ENCODE measurements at regions not wholly inside any gene's neighbourhood (a gene's known extent, or its start where the extent isn't known, plus 50 kb on each side); places are given as distances from the start of the nearest gene placed in this dataset.

DNA sequence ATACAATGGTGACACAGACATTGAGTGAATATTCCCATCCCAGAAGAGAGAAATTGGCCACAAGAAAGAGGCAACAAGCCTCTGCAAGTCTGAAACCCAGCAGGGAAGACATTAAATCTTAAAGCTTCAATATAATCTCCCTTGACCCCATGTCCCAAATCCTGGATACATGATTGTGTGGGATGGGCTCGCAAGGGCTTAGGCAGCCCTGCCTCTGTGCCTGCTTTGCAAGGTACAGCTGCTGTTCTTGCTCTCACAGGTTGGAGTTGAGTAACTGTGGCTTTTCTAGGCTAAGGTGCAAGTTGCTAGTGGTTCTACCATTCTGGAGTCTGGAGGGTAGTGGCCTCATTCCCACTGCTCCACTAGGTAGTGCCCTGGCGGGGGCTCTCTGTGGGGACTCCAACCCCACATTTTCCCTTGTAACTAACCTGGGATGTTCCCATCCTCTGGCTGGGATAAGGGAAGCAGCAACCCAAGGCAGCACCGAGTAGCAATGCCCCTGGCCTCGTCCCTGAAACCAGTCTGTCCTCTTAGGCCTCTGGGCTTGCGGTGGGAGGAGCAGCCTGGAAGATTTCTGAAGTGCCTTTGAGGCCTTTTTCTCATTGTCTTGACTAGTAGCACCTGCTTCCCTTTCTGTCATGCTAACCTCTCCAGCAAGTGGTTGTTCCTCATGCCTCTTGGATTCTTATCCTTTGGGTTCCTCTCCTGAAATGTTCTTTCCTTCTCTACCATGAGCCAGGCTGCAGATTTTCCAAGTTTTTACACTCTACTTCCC is 90.0 kb downstream of the FAM174B start:
- no peak for DNase-seq (ENCODE audit: low read depth in 3 of 3, low spot score in 1 of 3)

DNA sequence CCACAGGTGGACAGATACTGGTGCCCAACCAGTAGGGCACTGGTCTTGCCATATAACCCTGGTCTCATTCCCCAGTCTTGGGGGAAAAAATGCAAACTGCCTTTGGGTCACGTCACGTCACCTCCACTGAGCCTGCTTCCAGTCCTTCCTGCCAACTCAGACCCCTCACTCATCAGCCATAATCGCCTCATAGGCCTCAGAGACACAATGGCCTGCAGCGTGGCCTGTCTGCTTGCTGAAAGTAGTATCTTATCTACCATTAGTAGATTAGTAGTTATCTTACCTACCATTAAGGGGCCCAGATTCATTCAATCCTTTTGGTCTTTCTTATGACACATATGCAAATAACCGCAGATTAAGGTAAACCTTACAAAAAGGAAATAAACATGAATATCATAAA is 93.8 kb downstream of the FAM174B start:
- DNase-seq (ENCODE audit: low read depth in 3 of 3, low spot score in 1 of 3): no peak

DNA sequence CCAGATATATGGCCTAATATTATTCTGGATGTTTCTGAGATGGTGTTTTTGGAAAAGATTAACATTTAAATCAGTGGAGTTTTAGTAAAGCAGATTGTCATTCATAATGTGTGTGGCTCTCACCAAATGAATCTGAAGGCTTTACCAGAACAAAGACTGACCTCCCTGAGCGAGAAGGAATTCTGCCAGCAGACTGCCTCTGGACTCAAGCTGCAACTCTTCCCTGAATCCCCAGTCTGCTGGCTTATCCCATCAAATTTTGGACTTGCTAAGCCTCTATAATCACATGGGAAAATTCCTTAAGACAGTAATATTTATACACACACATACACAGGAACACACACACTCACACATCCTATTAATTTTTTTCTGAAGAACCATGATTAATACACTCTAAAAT is 102.3 kb downstream of the FAM174B start:
- no peak for DNase-seq (ENCODE audit: low read depth in 3 of 3, low spot score in 1 of 3)

DNA sequence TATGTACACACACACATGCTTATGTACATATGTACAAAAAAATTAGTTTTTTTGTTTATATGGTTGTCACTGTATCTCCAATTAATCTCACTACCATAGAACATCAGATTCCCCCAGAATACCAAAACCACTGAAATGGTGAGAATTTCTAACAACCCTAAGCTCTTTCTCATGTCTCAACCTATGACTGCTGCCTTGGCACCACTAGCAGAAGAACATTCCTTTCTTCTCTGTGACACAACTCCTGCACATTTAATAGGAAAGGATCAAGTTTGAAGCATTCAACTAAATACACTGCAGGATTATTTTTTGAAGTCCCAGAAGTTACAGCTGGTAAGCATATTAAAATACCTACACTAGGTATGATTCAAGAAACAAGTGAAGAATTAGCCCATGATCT is 109.6 kb downstream of the FAM174B start:
- no peak for DNase-seq (ENCODE audit: low read depth in 3 of 3, low spot score in 1 of 3)

DNA sequence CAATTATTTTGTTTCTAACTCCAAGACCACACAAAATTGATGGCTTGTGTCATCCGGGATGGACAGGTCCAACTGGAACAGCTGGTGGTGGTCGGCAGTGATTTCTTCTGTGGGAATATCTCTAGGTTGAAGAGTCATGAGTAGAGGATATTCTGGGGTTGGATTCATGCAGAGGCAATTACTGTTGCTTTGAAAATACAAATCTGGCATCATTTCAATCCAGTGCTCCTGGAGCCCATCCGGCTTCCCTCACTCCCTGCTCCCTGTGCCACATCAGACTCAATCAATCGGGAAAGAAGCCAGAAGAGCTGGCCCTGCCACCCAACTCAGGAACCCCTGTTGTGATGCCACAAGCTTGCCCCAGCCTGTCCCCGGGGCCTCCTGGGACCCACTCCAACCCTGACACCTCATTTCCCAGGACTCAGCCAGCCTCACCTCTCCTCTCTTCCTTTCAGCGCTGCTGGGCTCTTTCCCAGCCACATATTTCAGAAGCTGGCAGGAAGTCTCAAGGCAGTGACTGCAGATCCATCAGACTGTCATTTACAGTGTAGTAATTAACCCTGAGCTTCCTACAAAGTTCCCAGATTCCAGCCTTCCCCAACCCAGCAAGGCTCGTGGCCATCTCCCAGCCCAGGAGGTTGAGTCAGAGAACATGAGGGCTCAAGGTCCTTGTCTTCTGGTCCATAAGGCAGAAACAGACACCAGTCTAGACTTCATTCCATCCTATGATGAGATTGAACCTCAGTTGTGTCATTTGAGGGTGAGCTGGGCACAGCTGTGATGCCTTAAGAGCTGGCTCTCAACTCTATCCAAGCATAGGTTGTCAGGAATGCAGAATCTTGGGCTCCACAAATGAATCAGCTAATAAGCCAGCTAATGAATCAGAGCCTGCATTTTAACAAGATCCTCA is 114.0 kb downstream of the FAM174B start:
- no peak for DNase-seq (ENCODE audit: low read depth in 3 of 3, low spot score in 1 of 3)

DNA sequence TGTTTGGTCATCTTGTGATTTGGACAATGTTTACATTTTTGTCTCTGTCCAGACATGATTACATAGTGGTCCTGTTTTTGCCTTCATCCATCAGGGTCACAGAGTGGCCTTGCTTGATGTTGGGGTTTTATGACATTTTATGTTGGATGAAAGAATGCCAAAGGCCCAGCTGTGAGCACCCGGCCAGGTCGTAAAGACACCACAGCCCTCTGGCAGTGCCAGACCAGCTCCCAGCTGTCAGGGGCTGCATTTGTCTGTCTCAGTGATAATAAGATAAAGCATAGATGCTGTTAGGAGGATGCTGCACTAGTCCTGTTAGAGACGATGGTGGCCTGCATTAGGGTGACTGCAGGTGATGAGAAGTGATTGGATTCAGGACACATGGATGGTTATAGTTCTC is 117.5 kb downstream of the FAM174B start:
- no peak for DNase-seq (ENCODE audit: low read depth in 3 of 3, low spot score in 1 of 3)

DNA sequence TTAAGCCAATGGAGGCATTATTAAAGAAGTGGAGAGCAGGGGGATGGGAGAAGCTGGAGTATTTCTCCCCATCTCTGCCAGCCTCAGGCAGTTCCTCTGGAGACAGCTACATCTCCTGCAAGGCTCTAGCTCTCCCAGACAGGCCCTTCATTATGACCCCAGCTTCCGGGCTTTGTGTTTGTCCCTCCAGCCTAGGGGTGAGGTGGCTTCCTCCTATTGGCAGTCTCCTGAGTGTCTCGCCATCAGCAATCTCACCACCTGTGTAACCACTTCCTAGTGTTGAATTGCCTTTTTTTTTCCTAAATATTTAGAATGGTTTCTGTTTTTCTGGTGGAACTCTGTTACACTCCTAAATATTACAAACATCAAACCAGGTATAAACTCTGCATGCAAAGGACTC is 122.3 kb downstream of the FAM174B start:
- no peak for DNase-seq (ENCODE audit: low read depth in 3 of 3, low spot score in 1 of 3)

DNA sequence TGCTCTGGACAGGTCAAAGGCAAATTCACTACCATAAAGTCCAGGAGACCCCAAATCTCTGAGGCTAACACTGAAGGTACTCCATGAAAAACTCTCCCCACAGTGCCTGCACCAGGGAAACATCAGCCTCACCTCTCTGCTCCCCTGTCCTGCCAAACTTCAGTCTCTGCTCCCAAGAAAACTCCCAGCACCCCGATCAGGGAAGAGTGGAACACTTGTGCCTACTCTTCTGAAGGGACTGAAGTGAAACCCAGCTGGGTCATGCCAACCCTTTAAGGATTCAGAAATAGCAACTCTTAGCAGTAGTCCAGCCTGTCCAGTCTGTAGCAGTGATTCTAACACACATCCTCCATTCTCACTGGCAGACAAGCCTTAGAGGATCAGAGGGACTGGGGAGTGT is 124.2 kb downstream of the FAM174B start:
- DNase-seq (ENCODE audit: low read depth in 3 of 3, low spot score in 1 of 3): no peak

DNA sequence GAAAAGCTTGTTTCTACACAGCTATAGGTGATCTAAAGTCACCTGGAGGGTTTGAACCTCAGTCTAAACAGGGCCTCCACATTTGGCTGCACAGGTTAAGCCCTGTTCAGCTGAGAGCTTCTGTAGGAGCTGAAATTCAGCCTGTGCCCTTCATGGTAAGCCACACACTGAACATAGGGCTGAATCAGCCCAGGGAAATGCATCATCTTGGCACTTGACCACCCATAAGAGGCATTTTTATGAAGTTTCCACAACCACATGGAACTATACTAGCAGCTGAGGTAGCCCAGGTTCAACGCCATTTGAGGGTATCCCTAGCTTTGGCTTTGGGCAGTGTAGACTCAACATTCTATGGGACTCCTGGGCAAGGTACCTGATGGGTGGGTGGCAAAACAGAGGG is 126.8 kb downstream of the FAM174B start:
- no peak for DNase-seq (ENCODE audit: low read depth in 3 of 3, low spot score in 1 of 3)

DNA sequence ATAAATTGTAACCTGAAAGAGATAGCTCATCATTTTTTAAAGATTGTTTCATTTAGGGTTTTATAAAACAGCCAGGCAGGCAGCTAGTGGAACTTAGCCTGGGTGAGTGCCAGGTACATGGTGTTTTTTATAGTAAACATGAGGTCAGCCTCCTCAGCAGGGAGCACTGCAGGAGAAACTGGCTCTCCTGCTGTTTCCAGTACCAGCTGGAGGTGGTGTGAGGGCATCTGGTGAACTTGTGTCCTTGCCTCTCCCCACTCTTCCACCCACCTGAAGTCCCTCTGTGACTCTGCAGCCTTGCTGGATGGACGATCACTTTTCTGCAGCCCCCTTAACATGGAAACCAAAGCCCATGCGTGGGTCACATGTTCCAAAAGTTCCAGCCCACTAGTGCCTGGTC is 128.4 kb downstream of the FAM174B start:
- DNase-seq (ENCODE audit: low read depth in 3 of 3, low spot score in 1 of 3): no peak

DNA sequence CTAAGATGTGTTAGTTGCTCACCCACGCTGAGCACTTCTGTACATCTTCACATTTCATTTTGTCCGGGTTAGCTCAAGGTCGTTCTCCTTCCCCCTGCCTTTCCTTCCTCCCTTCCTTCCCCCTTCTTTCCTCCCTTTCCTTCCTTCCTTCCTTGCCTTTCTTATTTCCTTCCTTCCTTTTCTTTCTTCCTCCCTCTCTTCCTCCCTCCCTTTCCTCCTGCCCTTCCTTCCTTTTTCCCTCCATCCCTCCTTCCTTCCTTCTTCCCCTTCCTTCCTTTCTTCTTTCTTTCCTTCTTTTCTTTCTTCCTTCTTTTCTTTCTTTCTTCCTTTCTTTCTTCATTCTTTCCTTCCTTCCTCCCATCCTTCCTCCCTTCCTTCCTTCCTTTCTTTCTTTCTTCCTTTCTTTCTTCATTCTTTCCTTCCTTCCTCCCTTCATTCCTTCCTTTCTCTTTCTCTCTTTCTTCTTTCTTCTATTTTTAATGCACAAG is 129.8 kb downstream of the FAM174B start:
- no peak for DNase-seq (ENCODE audit: low read depth in 3 of 3, low spot score in 1 of 3)

DNA sequence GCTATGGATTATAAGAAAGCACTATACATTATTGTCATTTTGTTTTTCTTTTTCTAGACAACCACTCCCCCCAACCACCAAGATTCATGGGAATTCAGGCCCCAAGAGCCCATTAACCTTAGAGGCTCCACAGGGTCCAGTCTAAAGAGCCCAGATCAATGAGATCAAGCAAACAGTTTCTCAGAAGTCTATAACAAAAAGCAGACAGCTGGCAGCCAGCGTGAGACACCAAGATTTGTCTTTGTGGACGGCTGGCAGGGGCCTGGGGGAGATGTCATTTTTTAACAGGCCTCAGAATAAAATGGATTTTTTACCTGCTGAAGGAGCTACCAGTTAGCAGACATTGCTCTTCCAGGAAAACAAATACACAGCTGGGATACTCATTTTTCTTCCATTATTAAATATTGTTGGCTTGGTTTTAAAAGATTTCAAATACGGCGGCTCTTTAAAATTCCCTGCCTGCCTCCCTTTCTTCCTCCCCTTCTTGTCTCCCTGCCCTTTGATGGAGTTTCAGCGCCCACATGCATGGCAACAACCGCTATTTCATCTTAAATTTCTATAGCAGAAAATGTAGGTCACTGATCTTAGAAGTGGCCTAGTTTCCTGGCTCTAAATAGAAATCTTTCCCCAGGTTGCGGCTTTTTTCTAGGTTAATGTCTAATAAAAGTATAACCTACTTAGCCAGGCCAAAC is 130.6 kb downstream of the FAM174B start:
- no peak for DNase-seq (ENCODE audit: low read depth in 3 of 3, low spot score in 1 of 3)

DNA sequence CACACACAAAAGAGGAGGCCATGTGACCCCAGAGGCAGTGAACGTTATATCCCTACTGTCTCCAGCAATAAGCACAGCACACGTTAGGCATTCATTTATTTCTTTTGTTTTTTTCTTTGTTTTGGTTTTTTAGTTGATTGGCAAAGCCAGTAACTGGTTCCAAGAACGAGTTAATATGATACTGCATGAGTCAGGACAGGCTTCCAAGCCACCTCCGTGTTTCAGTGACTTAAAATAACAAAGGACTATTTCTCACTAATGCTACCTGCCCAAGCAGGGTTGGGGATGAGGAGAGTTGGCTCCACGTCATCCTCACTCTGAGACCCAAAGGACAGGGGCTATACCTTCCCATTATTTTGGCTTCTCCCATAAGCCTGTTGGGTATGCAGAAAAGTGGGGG is 130.5 kb downstream of the ST8SIA2 start:
- no peak for DNase-seq (ENCODE audit: low read depth in 3 of 3, low spot score in 1 of 3)

DNA sequence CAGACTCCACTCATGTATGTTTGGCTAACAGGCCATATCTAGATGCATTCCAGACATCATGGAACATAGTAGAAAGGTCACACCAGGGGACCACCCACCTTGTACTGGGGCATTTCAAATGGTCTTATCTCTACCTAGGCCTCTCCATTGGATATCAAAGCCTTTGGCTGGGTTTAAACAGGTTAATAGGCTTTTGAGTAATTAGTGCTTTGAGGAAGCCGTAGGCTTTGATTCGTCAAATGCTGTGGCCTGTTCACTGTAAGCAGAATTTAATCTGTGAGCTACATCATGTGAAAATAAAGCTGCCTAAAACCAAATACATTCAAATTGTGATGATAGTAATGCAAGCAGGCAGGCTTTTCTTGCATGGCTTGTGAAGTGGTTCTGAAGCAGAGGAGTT is 129.5 kb downstream of the ST8SIA2 start:
- no peak for DNase-seq (ENCODE audit: low read depth in 3 of 3, low spot score in 1 of 3)

DNA sequence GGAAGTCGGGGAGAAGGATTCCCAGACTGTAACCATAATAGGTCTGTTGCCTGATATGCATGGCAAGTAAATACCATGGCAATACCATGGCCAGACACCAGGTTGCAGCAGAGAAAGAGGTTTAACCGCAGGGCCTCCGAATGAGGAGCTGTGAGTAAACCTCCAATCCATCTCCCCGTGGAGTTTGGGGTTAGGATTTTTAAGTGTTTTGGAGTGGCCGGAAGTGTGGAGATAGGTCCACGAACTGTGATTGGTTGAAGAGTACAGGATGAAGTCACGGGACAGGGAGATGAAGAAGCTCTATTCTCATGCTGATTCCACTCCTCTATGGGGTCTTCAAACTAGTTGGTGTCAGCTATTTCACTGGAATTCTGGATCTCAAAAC is 127.9 kb downstream of the ST8SIA2 start:
- peak in 1 of 3 donors; percentile 20 for DNase-seq (ENCODE audit: low read depth in 3 of 3, low spot score in 1 of 3)

DNA sequence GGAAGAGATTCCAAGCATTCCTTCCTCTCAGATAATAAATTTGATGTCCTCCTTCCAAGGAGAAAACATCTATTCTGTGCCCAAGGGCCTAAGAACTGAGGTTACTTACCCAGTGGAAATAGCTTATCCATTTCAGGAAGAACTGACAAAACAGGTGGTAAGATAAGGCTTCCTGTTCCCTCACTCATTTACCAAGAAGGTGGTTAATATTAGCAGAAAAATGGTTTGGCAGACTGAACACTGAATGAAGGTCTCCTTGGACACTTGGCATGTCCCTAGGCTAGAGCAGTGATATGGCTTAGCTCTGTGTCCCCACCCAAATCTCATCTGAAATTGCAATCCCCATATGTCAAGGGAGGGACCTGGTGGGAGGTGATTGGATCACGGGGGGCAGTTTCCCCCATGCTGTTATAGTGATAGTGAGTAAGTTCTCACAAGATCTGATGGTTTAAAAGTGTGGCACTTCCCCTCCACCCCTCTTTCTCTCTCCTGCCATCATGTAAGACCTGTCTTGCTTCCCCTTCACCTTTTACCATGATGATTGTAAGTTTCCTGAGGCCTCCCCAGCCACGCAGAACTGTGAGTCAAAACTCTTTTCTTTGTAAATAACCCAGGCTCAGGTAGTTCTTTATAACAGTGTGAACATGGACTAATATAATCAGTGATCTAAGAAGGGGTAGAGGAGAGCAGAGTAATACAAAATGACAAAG is 127.4 kb downstream of the ST8SIA2 start:
- DNase-seq (ENCODE audit: low read depth in 3 of 3, low spot score in 1 of 3): no peak

DNA sequence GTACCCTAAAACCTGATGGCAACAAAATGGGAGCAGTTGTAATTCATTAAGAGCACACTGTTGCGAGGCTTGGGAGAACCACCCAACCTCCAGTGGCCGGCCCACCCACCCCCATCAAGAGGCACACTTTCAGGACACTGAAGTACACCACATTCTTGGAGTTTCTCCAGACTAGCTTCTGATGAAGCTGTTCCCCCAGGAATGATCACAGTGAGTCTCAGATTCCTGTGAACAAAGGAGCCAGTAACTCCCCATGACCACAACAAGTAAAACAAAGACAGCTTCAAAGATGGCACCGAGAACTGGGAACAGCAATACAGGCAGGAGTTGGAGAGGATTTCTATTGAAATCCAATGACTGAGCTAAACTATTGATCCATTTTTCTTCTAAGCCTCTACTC is 126.0 kb downstream of the ST8SIA2 start:
- DNase-seq (ENCODE audit: low read depth in 3 of 3, low spot score in 1 of 3): no peak

All from stimulated activated CD4-positive, alpha-beta T cell treated with anti-CD3 and anti-CD28 coated beads, TNF-alpha, amount 100 ng/mL, for 1 hour (primary cell).